Inflammatory macrophage treated with lipopolysaccharide for 1 hour (primary cell): ENCODE measurements at regions not wholly inside any gene's neighbourhood (a gene's known extent, or its start where the extent isn't known, plus 50 kb on each side); places are given as distances from the start of the nearest gene placed in this dataset.
"Not testable (repeated sequence)": the region's sequence is repeated elsewhere in the genome, so short reads cannot be mapped to it uniquely, and the experiment has no call there.

ENCODE experiments used
- DNase-seq, 2 donors: peaks; one replicate each; pipeline ENCODE4 v3.0.0-alpha.2; 2020 to 2022

GRCh38 chr13:54913668-54914067 is 1885.1 kb downstream of the OLFM4 start:
- no peak for DNase-seq

GRCh38 chr13:54927538-54927937 is 1898.9 kb downstream of the OLFM4 start:
- no peak for DNase-seq

- no peak for DNase-seq
Observed at GRCh38 chr13:54928071-54928470, 1899.5 kb downstream of the OLFM4 start.

GRCh38 chr13:54934121-54934520 is 1905.5 kb downstream of the OLFM4 start:
- DNase-seq: no peak

GRCh38 chr13:54945973-54946372 is 1917.4 kb downstream of the OLFM4 start:
- DNase-seq: no peak

- no peak for DNase-seq
Observed at GRCh38 chr13:54949735-54950134, 1921.1 kb downstream of the OLFM4 start.

- no peak for DNase-seq
Observed at GRCh38 chr13:54950546-54950945, 1921.9 kb downstream of the OLFM4 start.

GRCh38 chr13:54953786-54954185 is 1925.2 kb downstream of the OLFM4 start:
- no peak for DNase-seq

- no peak for DNase-seq
Observed at GRCh38 chr13:54958781-54959180, 1930.2 kb downstream of the OLFM4 start.

GRCh38 chr13:54965881-54966280 is 1937.3 kb downstream of the OLFM4 start:
- no peak for DNase-seq

GRCh38 chr13:54972838-54973237 is 1944.2 kb downstream of the OLFM4 start:
- no peak for DNase-seq

GRCh38 chr13:54975676-54976075 is 1947.1 kb downstream of the OLFM4 start:
- DNase-seq: no peak

GRCh38 chr13:54980651-54981050 is 1952.0 kb downstream of the OLFM4 start:
- DNase-seq: no peak

GRCh38 chr13:54989418-54989817 is 1960.8 kb downstream of the OLFM4 start:
- no peak for DNase-seq

- no peak for DNase-seq
Observed at GRCh38 chr13:54999399-54999907, 1970.8 kb downstream of the OLFM4 start.

GRCh38 chr13:55000043-55000442 is 1971.4 kb downstream of the OLFM4 start:
- no peak for DNase-seq

- DNase-seq: no peak
Observed at GRCh38 chr13:55000844-55001243, 1972.2 kb downstream of the OLFM4 start.

GRCh38 chr13:55001881-55002280 is 1973.3 kb downstream of the OLFM4 start:
- DNase-seq: no peak

- DNase-seq: no peak
Observed at GRCh38 chr13:55007681-55008080, 1979.1 kb downstream of the OLFM4 start.

- no peak for DNase-seq
Observed at GRCh38 chr13:55013051-55013450, 1984.4 kb downstream of the OLFM4 start.

- no peak for DNase-seq
Observed at GRCh38 chr13:55029280-55029679, 2000.7 kb downstream of the OLFM4 start.

- DNase-seq: no peak
Observed at GRCh38 chr13:55038230-55038629, 2009.6 kb downstream of the OLFM4 start.

GRCh38 chr13:55053891-55054550 is 2025.4 kb downstream of the OLFM4 start:
- DNase-seq: not testable (repeated sequence)

- DNase-seq: not testable (repeated sequence)
Observed at GRCh38 chr13:55055666-55056065, 2027.1 kb downstream of the OLFM4 start.

- no peak for DNase-seq
Observed at GRCh38 chr13:55062662-55063061, 2034.0 kb downstream of the OLFM4 start.
